Anterior cingulate cortex (tissue), 58 donors: ENCODE measurements at regions not wholly inside any gene's neighbourhood (a gene's known extent, or its start where the extent isn't known, plus 50 kb on each side); places are given as distances from the start of the nearest gene placed in this dataset.
A peak's percentile ranks its signal among the peaks of the same experiment; 100 is the strongest.

Source experiments
- DNase-seq, 58 donors: peaks; one replicate each; lab custom pipeline; 2025; lab: John Stamatoyannopoulos, UW

DNA sequence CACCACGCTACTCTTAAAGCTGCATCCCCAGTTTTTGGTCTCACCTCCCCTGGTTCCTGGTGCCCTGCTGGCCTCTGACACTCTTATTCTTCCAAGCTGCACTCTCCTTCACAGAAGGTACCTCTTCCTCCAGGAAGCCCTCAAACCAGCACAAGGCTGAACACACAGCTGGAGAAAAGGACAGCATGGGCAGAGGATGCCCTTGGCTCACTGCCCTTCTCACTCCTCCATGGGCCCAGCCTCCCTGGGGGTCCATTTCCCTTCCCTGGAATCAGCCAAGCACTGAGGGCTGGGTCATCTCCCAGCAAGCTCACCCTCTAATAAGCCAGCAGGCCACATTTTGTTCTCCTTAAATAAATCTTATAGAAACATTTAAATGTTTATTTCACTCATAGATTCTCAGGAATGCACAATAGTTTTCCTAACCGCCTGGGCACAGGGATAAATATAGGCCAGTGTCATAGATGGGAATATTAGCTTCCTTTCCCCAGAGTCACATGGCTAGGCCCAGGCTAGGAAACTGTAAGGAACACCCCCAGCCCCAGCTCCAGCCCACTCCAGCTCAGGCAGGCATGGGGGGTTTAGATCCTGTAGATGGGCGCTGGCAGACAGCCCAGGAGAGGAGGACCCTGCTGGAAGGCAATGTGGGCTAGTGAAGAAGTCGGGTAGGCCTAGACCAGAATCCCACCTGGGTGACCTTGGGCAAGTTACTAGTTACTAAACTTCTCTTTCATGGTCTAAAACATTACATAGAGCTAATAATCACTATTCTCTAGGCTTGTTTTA, 51.5 kb downstream of the IRAG1 start:
- no peak for DNase-seq

DNA sequence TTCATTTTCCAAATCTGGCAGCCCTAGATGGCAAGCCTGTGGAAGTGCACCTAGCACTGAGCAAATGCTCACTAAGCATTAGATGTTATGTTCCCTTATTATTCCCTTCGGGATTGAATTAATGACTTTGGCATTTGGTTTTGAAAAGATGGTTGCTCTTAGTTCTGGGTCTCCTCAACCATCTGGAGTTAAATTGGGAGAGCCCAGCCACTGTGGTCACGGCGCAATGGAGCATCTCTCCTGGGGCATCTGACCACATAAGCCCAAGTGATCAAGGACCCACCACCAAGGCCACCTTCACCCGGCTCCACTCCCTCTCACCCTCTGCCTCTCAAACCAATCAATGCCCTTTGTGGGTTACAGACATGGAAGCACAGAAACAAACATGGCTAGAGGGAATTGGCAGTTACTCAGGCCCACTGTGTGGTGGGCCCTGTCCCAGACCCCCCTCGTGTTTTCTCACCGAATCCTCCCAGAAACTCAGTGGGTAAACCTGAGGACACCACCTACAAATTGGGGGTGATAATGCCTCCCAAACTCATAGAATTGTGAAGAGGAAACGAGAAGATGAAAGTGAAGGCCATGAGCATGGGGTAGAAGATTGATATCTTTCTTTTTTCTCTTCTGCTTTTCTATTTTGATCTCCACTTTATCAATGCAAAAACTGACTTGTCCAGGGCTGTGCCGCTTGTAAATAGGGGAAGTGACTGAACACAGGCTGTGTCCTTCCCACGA, 52.2 kb downstream of the IRAG1 start:
- DNase-seq, result no peak

DNA sequence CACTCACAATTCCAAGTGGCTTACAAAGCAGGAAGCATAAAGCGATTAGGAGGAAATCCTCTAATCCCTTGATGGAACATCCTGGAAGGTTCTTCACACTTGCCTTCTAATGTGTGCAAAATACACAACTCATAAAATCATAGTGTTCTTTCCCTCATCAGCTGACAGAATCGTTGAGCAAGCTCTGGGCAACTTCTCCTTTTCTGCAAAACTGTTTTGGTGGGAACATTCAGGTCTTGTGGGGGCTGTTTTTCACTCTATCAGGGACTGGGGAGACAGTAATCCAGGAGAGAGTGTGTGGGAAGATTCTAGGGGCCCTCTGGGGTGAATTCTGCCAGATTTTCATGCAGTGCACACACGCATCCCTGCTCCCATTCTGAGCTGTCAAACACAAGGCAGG, 53.2 kb downstream of the IRAG1 start:
- DNase-seq, result peak in 4 of 58 donors; percentile 14 to 37 (median 20)

DNA sequence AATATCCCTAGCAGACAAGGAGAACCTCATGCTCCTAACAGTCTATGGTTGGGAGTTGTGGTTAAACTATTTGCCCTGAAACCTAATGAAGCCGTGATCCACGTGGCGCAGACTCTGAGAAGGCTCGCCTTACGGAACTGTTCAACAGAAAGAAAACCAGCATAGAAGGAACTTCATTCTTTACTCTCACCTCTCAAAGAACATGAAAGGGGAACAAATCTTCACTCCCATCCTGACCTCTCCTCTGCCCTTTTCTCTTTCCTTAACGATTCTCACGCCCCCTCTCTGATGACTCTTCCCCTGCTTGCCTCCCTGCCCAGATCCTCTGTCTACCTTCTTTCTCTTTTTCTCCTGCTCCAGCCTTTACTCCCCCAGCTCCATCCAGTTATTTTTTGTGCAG, 54.2 kb downstream of the IRAG1 start:
- no peak for DNase-seq

DNA sequence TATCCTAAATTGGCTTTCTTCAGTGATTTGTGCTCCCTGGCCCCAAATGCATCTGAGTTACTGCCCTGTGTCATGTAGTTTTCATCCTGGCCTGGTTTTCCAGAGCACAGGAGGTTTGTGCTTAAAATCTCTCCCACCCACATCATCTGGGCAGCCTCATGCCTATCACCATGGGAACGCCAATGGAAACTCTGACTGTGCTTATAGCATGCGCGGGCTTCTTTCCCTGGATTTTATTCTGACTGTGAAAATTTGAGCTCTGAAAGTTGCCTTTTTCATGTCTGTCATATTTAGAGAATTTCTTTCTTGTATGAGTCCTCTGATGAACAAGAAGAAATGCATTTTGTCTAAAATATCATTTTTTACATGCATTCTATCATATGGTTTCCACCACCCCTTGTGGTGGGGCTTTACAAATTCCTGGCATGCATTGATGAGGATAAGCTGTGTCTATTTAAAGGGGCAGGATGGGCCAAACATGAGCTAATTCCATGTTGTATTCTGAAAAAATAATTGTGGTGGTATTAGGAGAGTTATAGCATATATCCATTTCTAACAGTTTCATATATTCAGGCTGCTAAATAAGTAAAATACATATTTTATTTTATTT, 55.1 kb downstream of the IRAG1 start:
- DNase-seq, result peak in 35 of 58 donors; percentile 11 to 80 (median 46)

DNA sequence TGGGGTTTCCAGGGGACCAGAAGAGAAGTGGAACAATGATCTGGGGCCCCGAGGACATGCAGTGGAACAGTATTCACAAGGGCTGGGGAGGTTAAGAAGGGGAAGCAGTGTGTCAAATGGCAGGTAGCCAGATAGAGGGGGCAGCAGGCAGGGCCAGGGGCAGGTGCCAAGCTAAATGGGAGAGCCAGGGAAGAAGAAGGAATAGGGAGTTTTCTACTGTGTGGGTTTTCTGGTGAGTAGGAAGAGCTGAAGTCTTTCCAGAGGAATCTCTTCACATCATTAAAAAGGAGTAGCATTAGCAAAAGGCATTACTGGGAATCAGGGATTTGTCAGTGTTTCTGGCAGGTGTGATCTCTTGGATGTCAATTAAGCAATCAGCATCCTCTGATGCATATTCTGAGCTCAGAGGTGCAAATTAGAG, 55.8 kb downstream of the IRAG1 start:
- DNase-seq, result peak in 3 of 58 donors; percentile 33 to 35 (median 35)

DNA sequence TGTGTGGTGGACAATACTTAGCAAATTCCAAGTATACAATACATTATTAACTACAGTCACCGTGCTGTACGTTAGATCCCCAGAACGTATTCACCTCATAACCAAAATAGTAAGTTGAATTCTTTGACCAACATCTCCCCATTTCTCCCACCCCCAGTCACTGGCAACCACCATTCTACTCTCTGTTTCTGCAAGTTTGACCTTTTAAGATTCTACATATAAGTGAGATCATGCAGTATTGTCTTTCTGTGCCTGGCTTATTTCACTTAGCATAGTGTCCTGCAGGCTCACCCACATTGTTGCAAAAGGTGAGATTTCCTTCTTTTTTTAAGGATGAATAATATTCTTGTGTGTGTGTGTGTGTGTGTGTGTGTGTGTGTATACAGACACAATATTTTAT, 59.1 kb downstream of the IRAG1 start:
- DNase-seq, result no peak

DNA sequence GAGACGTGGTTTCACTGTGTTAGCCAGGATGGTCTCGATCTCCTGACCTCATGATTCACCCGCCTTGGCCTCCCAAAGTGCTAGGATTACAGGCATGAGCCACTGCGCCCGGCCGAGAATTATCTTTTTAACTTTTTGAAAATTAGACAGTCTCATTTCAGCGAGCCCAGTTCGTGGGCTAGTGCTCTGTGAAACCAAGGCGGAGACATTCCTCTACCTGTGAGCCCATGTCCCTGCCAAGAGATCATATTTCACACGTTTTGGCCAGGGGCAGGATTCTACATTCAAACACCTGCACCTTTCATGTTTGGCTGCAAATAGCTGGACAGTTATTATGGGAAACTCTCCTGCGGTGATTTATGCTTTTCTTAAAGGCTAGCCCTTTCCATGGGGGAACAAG, 60.3 kb downstream of the IRAG1 start:
- DNase-seq, result no peak

DNA sequence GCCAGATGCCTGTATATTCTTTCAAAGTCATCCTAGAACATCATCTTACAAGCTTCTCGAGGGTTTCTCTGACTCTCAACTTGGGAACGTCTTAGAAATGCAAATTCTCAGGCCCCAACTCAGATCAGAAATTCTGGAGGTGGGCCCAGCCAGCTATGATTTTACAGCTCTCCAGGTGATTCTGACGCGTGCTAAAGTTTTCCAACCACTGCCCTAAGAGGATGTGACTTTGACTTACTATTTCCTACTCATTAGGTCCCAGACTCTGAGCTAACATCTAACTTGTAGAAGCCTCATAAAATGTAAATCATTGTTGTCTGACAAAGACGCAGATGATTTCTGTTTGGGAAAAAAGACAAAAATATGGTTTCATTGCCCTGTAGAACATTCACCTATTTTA, 61.1 kb downstream of the IRAG1 start:
- no peak for DNase-seq

DNA sequence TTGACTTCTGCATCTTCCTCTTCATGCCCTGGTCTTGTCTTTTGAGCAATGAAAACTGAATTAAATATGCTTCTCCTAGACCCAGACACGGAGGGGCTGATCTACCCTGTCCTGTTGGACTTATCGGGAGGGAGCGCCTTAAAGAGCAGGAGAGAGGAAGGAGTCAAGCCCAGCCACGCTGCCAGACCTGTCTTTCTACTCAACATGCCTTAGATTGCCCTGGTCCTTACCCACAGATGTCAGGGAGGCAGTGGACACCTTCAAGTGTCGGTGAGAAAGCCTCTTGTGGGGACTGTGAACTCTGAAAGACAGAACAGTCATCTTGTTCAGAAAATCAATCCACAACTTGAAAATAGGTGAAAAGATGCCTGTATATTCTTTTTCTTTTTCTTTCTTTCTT, 61.8 kb downstream of the IRAG1 start:
- no peak for DNase-seq

DNA sequence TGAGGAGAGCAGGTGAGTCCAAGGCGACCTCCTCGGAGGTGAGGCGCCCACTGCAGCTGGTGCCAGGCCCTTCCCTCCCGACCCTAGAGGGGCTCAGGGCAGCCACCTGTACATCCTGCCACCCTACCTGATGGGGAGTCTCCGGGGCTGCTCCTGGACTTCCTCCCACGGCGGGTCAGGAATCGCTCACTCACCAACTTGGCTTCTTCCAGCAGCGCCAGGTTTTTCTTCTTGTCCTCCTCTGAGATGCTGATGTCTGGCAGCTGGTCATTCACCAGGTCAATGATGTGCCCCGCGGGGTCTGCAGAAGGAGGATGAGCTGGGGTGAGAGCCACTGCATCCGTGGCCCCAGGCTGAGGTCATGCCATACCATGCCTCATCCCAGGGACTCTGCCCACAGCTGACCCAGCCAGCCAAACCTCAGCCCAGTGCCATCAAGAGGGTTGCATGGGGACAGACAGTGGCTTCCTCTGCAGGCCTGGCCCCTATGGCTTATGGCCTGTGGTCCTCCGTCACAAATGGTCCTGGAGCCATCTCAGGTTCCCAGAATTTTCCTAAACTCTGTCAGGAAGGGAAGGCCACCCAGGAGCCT, 61.0 kb upstream of the LYVE1 start:
- no peak for DNase-seq

DNA sequence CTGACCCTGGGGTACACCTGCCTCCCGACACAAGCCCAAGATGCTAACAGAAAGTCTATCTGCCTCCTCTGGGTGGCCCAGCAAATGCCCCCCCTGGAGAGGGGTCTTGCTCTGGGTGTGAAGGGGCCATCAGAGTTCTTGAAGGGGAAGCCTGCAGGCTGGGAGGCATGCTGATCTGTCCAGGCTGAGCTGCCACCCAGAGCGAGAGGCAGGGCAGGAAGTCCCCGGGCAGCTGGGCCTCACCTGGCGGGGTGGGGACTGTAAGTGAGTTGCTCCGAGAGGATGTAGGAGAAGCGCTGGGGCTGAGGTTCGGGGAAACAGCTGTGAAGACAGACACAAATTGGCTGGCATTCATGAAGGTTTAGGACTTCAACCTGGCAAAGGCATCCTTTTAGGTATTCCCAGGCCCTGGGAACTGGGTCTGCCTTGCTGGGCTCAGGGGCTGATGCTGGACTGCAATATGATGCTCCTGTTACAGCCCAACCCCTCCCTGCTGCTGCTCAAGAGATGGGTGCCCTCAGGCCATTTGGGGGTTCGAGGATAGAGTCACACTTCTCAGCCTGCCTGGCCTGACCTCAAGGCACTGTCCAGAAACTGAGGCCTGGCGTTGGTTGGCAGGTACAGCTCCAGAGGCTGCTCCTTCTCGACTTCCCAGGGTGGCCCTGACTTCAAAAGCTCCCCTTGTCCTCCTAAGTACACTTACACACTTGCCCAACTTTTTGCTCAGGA, 60.2 kb upstream of the LYVE1 start:
- no peak for DNase-seq

DNA sequence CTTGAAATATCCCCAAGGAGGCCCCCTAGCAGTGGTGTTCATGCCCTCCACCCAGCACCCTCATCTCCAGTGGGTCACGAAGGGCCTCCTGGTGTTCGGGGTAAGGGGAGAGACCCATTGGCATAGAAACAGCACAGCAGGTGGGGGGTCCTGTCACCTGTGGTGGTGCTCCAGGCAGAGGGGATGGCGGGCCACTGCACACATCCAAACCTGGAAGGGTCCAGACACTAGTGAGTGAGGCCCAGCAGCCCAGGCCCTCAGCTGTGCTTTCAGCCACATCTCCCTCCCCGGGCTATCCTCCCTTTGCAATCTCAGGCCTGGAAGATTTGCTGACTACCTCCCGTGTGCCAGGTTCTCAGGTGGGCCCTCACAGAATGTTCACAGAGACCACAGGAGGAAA, 59.4 kb upstream of the LYVE1 start:
- no peak for DNase-seq

DNA sequence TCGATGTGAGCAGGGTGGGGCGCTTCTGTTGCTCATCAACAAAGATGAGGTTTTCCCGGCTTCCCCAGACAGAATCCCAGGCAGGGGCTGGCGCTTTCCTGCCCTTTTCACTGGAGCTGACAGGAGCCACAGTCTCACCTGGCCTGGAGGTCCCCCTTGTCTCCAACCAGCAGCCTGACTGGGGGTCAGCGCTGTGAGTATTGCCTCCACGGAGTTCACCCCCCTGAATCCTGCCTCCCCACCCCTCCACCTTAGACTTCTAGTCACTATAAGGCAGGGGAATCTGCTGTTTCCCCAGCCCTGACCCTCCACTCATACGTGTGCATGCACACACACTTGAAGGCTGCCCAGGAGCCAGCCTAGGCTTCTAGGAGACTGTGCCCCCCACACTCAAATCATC, 58.8 kb upstream of the LYVE1 start:
- no peak for DNase-seq

DNA sequence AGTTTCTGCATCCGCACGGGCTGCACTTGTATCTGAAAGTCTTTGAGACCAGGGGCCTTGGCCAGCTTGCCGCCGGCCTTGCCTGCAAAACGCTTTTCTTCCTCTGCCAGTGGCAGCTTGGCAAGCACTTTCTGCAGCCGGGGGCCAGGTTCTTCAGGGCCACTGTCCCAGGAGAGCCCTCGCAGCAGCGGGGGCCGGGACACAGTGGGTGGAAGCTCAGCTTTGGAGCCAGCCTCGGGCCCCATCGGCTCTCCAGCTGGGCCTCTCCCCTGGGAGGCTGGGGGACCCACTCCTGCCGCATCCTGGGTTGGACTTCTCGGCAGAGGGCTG, 57.5 kb upstream of the LYVE1 start:
- DNase-seq, result peak in 36 of 58 donors; percentile 20 to 75 (median 43)

DNA sequence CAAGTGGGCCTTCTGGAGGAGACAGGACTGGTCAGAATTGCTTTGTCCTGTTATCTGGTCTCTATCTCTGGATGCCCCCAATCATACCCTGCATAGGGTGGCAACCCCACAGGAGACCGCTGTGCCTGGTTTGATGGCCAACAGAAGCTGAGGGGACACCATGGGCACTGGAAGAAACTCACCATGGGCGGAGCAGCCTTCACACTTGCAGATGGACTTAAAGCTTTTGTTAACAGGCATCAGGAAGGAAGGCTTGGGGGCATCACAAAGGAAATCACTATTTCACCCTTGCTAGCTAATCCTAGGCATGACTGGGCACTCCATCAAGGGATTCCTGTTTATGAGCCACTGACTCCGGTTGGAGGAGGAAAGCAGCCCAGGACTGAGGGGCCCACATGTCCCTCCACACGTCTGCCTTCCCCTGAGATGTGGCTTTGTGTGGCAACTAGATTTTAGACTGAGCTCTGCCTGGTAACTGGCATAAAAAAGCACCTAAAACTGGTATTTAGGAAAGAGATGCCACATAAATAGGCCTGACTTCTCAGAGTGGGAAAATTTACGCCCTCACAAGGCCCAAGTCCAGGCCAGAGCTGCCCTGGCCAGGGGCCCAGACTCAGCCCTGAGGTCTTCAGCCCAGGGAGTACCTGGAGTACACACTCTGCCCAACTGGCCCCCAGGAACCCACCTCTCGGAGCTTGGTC, 57.0 kb upstream of the LYVE1 start:
- DNase-seq, result no peak

DNA sequence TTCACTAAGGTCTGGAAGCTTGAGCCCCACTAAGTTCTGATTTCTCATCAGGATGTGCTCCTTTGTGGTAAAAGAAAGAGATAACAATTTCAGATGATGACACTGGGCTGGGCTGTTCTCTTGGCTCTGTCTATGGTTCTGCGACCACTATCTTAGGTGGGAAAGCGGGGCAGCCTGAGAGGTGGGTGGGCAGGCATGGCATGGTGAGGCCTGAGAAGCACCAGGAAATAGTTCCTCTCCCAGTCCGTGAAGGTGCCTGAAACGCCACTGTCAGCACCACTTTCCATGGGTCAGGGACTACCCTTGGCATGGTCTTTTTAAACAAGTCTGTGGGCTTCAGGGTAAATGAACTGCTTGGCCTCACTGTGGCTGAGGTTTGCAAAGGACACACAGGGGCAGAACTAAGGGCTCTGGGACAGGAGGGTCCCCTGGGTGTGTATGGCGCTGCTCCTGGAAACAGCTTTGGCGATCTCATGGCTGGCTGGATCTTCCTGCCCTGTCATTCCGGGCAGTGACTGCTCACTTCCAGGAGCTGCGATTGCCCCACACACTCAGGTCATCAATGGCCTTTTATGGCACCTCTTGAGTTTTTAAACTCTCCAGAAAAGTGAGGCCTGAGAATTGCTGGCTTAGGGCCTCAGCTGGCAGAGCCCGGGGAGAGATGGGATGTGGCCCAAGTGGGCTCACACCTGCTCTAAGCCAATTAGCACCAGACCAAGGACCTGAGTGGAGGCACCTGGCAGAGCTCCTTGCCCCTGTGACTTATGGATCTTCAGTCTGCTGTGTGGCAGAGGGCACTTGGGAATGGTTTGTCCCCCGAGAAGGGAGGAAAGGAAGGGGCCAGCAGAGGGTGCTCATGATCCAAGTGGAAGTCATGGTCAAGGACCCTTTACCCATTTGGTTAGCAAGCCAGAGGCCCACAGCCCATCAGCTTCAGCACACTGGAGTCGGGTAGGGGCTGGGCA, 55.6 kb upstream of the LYVE1 start:
- peak in 5 of 58 donors; percentile 12 to 48 (median 19) for DNase-seq

DNA sequence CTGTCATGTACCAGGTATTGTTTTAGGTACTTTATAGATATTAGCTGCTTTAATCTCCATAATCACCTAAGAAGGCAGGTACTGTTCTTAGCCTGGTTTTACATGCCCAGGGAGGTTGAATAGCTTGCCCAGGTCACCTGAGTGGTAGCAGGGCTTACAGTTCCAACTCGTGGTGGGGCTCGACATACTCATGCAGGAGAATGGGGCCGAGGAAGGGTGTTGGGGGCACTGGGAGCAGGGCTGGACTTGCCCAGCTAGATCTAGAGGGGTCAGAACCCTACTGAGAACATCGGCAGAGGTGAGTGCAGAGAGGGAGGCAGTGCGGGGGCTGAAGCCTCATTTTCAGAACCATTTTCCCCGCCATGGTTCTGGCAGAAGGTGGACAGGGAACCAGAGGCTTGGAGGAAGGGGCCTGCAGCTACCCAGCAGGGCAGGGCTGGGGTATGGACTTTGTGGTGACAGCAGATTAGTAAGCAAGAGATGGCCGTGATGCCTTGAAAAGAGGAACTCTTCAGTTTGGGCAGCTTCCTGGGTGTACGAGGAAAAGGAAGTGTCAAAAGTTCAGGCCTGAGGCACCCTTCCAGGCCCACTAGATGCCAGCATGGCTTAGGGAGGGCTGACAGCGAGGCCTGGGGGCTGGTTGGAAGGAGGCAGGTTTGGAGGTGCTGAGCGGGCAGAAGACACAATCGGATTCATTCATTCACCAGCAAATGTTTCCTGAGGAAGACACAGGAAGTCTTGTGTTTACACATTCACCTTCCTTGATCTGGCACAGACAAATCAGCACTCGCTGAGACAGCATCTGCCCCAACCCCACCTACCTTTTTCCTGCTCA, 54.7 kb upstream of the LYVE1 start:
- peak in 8 of 58 donors; percentile 14 to 43 (median 22) for DNase-seq
